Renal pelvis (tissue), 1 donor: ENCODE measurements at regions not wholly inside any gene's neighbourhood (a gene's known extent, or its start where the extent isn't known, plus 50 kb on each side); places are given as distances from the start of the nearest gene placed in this dataset.
"Not testable (repeated sequence)": the region's sequence is repeated elsewhere in the genome, so short reads cannot be mapped to it uniquely, and the experiment has no call there.

Experiments used
- DNase-seq: peaks from one replicate; pipeline ENCODE4 v3.0.0-alpha.2; 2013

DNA sequence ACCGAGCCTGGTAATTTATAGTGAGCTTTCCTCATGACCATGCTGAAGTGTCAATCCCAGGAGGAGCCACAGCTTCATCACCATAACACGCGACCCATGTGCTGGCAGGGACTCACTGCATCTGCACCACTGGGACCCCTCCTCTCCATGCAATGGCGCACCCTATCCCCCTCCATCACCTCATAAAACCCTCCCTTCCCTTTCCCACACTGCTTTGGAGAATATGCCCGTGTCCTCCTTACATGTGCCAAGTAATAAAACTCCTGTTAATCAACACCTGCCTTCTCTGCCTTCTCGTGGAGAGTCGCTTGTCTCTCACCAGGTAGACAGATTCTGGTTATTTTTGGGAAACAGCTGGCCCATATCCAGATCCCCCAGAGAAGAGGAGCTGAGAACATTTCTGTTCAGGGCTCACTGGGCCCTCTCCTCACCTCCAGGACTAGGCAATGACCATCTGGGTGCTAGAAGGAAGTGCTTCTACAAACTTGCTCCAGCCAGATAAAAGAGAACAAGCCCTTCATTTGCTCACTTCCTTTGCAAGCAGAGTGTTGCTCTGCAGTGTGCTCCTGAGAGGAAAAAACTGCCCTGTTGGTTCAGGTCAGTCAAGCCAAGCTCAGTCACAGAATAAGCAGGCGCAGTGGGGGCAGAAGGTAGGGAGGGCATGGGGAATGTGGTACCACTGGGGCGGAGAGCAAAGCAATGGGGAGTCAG lies 894.3 kb downstream of the UQCRFS1 start:
- no peak for DNase-seq

DNA sequence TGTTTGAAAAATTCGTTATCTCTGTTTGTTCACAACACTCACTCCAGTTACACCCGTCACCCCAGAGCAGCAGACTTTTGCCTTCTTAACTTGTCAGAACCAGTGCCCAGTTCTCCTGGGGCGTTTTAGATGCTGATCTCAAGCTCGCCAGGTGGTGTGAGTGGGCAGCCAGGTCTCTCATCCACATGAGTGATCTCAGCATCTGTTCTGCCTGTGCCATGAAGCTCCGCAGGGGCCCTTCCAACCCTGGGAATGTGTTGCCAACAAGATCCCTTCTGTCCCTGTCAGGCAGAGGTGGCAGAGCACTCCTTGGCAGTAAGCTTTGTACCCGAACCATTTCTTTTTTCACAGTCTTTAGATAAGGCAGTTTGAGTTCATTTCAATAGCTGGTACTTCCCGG lies 896.5 kb downstream of the UQCRFS1 start:
- DNase-seq, result no peak

DNA sequence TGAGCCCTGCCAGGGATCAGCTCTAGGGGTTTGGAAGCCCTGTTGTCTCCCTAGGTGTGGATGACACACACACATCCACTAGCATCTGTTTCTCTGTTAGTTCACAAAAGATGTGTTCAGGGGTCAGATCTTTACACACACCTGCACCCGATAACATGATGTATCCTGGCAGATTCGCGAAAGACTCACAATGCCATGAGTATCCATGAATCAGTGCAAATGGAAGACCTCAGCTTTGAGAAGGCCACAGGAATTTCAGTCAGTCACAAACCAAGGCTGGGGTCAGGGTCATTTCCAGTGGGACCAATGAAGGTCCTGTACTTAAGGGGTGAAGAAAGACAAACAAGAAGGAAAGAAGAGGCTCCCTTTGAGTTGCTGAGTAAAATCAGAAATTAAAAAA lies 898.2 kb downstream of the UQCRFS1 start:
- DNase-seq, result no peak

DNA sequence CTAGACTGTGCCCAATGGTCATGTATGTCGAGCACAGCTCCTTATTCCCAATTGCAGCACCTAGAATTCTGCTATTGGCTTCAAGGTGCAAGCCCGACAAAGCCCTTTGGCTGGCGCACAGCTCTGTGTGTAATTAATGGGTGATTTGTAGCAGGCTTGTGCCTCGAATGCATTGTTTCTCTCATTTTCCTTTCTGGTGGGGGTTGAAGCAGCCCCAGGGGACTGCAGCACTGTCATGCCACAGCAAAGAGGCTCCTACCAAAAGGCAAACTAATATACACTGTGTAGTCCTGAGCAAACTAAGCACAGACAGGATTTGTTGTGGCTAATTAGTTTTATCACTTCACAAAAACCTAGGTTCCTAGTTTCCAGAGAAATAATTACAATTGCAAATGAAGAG lies 898.7 kb downstream of the UQCRFS1 start:
- DNase-seq, result no peak

DNA sequence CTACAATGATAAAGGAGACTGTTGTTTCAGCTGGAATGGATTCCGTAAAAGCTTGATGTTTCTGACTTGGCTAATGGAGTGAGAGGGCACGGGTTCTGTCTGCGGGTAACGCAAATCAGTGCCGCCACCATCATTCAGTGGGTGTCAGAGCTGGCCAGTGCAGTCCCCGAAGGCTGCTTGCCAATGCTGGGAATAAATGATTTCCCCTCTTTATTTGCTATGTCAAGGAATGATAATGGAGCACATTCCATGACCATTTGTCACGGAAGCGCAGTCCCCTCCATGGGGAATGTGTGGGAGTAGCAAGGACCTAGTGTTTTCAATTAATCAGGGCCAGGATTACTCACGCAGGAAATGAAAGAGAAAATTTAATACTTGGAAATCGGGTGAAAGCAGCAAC lies 899.3 kb downstream of the UQCRFS1 start:
- DNase-seq, result peak; percentile 76

DNA sequence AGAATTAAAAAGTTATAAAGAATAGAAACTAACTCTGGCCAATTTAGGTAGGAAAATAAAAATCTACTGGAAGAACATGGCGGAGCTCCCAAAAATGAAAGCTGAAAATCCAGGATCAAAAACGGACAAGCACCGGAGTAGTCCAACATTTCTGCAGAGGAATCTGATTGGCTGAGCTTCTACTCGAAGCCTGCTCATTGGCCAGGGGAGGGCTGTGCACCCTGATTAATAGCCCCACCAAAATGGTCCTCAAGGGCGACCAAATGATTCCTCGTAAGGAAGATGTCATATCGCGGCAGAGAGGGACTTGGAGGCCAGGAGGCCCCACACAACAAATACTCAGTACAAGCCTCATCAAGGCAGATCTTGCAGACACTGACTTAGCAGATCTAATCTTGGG lies 900.7 kb downstream of the UQCRFS1 start:
- no peak for DNase-seq

DNA sequence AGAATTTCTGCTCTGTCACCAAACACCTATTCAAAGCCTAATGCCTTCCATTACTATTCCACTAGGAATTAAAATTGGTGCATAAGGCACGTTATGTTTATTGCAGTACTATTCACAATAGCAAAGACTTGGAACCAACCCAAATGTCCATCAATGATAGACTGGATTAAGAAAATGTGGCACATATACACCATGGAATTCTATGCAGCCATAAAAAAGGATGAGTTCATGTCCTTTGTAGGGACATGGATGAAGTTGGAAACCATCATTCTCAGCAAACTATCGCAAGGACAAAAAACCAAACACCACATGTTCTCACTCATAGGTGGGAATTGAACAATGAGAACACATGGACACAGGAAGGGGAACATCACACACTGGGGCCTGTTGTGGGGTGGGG lies 902.1 kb downstream of the UQCRFS1 start:
- not testable (repeated sequence) for DNase-seq

DNA sequence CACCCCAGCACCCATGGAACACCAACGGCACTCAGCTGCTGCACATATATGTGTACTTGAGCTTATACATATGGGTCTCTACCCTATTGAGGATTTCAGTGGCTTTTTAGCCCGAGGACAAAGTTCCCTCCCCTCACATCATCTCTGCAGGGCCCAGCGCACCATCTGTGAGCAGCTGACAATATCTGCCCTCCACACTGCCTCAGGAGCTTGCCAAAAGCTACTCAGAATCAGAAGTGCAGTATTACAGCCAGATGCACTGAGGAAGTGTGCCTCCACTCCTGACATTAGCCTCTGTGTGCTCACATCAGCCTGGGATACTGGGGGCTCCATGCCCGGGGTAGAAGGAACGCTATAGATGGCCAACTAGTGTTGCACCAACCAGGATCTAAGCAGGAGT lies 903.9 kb downstream of the UQCRFS1 start:
- DNase-seq, result no peak

DNA sequence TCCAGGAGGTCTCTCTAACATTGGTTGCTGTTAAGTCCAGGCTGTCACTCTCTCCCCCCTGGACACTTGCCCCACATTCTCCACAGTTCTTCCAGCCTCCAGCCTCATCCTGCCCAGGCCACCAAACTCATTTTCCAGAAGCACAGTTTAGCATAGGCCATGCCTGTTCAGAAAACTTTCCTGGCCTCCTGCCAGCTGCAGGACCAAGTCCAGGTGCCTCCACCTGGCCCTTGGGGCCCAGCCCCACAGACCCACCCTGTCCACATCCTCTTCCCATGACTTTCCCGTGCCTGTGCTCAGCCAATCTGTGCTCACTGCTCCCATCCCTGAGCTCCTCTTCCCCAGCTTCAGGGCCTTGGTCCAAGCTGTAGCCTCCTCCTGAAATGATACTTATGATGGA lies 905.0 kb downstream of the UQCRFS1 start:
- no peak for DNase-seq

DNA sequence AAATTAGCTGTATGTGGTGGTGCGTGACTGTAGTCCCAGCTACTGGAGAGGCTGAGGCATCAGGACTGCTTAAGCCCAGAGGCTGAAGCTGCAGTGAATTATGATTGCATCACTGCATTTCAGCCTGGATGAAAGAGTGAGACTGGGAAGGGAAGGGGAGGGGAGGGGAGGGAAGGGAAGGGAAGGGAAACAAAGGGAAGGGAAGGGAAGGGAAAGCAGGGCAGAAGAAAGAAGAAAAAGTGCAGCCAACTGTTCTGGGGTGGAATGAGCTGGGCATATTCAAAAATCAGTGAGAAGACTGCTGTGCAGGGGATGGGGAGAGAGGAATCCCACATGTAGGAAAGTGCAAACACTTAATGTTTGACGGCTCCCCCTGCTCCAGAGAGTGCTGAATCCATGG lies 905.5 kb downstream of the UQCRFS1 start:
- no peak for DNase-seq

DNA sequence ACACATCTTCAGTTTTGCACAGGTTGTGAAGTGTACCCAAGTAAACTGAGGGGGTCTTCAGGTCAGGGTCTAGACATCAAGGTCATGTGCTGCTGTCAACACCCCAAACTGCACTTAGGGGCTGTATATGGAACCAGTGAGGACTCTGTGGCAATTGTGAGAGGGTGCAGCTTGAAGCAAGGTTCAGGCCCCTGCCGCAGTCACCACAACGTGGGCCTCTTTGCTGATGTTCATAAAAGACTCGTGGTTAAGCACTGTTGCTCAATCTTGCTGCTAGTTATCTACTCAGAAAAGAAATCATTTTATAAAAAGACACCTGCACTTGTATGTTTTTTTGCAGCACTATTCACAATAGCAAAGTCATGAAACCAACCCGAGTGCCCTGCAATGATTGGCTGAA lies 907.4 kb downstream of the UQCRFS1 start:
- no peak for DNase-seq

DNA sequence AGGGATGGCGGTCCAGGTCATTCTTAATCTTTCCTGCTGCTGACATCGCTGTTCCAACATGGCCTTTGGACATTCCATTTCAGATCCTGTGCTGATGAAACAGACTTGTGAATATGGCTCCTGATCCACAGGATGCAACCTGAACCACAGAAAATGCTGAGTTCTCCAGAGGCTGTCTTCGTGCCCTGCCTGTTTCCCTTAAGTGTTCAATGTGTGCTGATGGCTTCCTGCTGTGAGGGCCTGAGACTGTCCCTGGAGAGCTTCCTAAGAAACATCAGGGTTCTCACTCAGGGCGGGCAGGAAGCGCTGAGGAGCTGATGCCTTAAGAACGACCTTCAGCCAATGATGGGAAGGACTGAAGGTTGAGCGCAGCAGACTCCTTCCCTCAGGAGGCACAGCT lies 909.4 kb downstream of the UQCRFS1 start:
- DNase-seq, result no peak

DNA sequence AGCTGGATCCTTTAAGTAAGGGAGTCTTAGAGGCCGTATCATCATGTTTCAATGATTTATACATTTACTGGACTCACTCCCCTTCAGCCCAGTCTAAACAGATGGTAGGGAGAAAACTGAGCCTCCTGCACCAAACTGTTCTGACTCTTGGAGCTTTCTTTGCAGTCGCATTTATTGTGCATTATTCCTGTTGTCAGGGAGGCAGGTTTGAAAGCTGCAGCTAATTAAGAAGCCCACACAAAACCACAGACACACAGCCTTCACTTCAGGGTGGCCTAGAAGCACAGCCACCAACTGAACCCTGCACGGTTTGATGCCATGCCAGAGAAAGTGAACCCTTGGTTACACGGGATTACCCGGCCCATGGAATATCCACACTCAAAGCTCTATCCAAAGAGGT lies 911.0 kb downstream of the UQCRFS1 start:
- DNase-seq, result no peak

DNA sequence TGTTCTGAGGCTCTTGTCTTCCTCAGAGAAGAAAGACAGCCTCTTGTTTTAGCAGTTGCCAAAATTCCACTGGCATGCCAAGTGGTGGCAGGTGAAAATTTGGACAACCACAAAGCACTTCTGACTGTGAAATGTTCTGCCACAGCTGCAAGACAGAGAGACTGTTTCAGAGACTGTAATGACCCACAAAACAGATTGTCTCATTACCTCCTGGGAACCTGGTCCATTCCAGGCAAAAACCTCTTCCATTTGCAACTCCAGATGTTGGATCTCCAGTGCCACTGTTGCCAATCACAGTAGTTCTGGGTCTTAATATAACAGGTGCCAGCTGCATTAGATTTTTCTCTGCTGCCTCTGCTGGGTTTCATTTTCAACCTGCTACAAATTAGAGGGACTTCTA lies 911.5 kb downstream of the UQCRFS1 start:
- no peak for DNase-seq

DNA sequence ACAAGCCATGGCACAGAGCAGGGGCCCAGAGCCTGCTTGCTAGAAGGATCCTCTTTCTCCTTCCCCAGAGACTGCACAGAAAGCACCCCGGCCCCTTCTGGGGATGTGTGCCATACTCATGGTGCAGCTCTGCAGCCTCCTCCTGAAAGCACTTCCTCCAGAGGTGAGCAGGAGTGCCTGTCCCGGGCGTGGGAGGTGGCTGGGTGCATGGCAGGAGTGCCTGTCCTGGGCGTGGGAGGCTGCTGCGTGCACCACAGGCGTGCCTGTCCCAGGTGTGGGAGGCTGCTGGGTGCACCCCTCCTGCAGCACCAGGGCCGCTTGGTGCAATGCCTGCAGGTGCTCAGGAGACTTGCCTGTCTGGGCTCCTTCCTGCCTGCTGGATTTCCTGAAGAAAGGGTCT lies 913.3 kb downstream of the UQCRFS1 start:
- DNase-seq, result no peak

DNA sequence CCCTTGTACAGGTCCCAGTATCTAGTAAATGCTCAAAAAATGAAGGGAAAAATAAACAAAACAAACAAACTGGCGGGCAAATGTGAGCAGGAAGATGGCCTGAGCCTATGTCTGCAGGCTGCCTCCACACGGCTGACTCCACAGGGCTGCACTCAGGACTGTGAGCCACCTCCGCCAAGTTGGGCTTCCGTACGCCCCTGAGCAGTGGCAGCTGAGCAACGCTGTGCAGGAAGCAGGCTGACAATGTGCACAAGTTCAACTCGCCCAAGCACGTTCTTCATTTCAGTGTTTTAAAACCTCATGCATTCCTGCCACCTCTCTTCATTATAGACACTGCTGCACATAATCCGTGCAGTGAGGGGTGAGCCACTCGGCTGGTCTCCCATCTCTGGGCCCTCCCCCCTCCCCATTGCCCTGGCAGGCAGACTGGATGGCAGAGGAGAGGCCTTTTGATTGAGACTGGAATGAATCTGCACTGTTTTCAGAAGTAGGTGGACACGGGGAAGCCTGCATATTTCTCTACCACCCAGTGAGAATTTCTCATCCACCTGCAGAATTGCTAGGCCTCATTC lies 915.3 kb downstream of the UQCRFS1 start:
- no peak for DNase-seq

DNA sequence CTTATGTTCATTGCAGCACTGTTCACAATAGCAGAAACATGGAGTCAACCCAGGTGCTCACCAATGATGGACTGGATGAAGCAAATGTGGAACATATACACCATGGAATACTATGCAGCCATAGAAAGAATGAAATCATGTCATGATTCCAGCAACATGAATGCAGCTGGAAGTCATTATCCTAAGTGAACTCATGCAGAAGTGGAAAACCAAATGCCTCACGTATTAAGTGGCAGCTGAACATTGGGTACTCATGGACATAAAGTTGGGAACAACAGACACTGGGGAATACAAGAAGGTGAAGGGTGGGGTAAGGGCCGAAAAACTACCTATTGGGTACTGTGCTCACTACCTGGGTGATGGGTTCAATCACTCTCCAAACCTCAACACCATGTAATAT lies 915.9 kb downstream of the UQCRFS1 start:
- DNase-seq, result no peak

DNA sequence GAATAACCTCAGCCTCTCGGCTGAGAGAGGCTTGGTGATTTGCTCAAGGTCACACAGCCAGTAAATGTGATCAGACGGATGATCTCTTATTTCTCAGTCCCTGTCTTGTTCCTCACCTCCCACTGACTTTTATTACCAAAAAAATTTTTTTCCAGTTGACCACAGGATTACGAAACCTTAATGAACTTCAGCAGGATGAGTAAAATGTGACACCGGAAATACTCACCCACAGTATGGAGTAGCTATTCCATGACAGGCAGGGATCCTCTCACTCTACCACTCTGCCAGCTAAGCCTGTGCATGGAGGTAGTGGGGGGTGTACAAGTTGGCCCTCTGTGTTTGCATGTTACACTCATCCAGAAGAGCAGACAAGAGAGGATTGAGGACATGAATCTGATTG lies 916.4 kb downstream of the UQCRFS1 start:
- DNase-seq, result no peak

DNA sequence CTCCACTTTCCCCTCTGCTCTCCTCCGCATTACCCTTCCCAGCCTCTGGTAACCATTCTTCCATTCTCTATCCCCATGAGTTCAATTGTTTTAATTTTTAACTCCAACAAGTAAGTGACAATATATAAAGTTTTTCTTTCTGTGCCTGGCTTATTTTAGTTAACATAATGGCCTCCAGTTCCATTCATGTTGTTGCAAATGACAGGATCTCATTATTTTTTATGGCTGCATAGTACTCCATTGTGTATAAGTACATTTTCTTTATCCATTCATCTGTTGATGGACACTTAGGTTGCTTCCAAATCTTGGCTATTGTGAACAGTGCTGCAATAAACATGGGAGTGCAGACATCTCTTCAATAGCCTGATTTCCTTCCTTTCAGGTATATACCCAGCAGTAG lies 918.0 kb downstream of the UQCRFS1 start:
- not testable (repeated sequence) for DNase-seq

DNA sequence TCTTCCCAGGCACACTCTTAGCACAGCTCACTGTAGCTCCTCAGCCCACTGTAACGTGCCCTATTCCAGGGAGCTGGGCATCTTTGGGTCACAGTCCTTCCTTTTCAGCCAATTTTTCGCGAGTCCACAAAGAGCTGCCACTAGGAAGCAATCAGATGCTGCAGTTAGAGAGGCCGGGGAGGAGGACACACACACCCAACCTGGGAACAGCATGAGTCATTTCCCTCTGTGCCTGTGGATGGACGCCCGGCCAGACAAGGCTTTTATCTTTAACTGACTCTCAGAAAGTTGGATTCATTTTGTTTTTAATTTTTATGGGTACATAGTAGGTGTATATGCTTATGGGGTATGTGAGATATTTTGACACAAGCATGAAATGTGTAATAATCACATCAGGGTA lies 918.6 kb downstream of the UQCRFS1 start:
- DNase-seq, result no peak

DNA sequence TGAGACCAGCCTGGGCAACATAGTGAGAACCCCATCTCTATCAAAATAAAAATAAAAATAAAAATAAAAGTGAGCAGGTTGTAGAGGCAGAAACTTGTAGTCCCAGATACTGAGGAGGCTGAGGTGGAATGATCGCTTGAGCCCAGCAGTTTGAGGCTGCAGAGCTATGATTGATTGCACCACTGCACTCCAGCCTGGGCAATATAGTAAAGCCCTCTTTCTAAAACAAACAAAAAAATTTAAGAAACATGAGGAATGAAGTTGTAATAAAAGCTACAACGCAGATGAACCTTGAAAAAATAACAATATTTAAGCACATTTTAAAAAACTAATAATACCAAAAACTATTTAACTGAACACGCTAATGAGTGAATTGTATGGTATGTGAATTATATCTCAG lies 919.3 kb downstream of the UQCRFS1 start:
- no peak for DNase-seq

DNA sequence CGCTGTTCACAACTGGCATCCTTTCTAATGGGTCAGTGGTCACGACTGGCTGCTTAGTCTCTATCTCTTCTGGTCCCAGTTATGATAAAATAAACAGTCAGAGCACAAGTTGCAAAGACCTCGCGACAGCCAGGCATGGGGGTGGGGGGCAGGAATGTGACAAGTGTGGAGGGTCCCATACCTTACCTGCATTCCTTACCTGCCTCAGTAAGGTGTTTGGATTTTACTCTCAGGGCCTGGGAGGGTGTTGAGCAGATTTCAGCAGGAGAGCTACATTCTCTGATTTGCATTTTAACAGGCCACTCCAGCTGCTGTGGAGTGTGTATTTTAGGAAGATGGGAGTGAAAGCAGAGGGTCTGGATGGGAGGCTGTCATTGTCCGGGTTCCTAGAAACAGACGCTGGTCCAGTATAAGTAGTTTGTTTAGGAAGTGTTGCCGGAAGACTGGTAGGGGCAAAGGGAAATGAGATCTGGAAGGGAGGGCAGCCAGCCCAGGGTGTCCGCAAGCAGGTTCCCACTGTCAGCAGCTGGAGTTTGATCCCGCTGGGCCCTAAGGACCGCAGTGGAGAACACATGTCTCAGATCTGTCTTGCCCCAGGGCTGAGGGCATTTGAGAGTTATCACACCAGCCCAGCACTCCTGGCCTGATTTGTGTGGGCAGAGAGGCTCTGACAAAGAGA lies 920.0 kb downstream of the UQCRFS1 start:
- peak; percentile 23 for DNase-seq

DNA sequence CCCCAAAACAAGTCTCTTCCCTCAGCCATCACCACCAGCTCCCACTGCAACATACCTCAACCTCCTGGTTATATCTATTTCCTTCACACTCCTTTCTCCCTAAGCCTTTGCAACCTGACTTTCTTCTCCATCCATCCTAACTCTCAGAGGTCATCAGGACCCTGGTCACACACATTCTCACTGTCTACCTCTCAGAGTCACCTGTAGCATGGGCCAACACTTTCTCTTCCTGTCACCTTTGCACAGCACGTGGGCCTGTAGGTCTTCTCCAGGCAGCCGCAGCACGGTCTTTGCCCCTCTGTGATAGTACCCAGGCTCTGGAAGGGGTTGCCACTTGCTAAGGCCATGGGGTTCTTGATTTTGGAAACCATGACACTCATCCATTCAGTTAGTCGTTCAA lies 921.1 kb downstream of the UQCRFS1 start:
- no peak for DNase-seq
